SU-DHL-6 (cell line): ENCODE measurements at regions not wholly inside any gene's neighbourhood (a gene's known extent, or its start where the extent isn't known, plus 50 kb on each side); places are given as distances from the start of the nearest gene placed in this dataset.
"Not testable (repeated sequence)": the region's sequence is repeated elsewhere in the genome, so short reads cannot be mapped to it uniquely, and the experiment has no call there.

Source experiments
- H2AFZ ChIP-seq: fragments of 200-600 bp; sonication (generic); 2 replicates; pipeline ENCODE4 v1.6.1; 2014; ENCODE audit warnings: low read depth, mild to moderate bottlenecking, moderate library complexity, mixed read lengths, antibody characterized with exemption, low read length; ENCODE audit not compliant: severe bottlenecking
- H3F3A ChIP-seq: fragments of 200-600 bp; shearing (Covaris generic); 2 replicates; pipeline ENCODE4 v1.6.0; 2016; ENCODE audit warnings: antibody characterized with exemption, mild to moderate bottlenecking; ENCODE audit not compliant: insufficient read depth
- H3K27ac ChIP-seq: fragments of 200-600 bp; sonication (generic); 2 replicates; pipeline ENCODE4 v1.5.1; 2016; ENCODE audit warnings: low read depth, mild to moderate bottlenecking, low read length, moderate library complexity, mixed read lengths
- H3K27me3 ChIP-seq: fragments of 200-600 bp; sonication (generic), shearing (Covaris generic); 2 replicates; pipeline ENCODE4 v1.6.0; 2014; ENCODE audit warnings: mild to moderate bottlenecking, low read length
- H3K36me3 ChIP-seq: fragments of 200-600 bp; sonication (generic); 2 replicates; pipeline ENCODE4 v1.6.1; 2014; ENCODE audit warnings: mild to moderate bottlenecking, low read length, mixed read lengths
- H3K4me2 ChIP-seq: fragments of 300-600, 200-600 bp; shearing (Covaris generic), sonication (generic); 2 replicates; pipeline ENCODE4 v1.6.0; 2014; ENCODE audit warnings: low read length, low read depth, mild to moderate bottlenecking; ENCODE audit not compliant: poor library complexity, severe bottlenecking
- H3K4me3 ChIP-seq: fragments of 200-600 bp; sonication (generic); 2 replicates; pipeline ENCODE4 v1.5.1; 2014; ENCODE audit warnings: antibody characterized with exemption, low read length, mild to moderate bottlenecking, mixed read lengths; ENCODE audit not compliant: insufficient read depth, poor library complexity, severe bottlenecking
- H3K79me2 ChIP-seq: fragments of 200-600 bp; sonication (generic); 2 replicates; pipeline ENCODE4 v1.6.1; 2014; ENCODE audit warnings: mild to moderate bottlenecking, low read length, moderate library complexity; ENCODE audit not compliant: insufficient read depth
- H3K9ac ChIP-seq: fragments of 200-600 bp; sonication (generic); 2 replicates; pipeline ENCODE4 v1.7.0; 2014; ENCODE audit warnings: mild to moderate bottlenecking, low read length
- H3K9me2 ChIP-seq: fragments of 200-600 bp; sonication (generic); replicated peaks from 2 replicates; pipeline ENCODE4 v1.6.1; 2014; ENCODE audit warnings: low read length; ENCODE audit not compliant: insufficient read depth
- H3K9me3 ChIP-seq: fragments of 200-600 bp; sonication (generic); 2 replicates; pipeline ENCODE4 v1.6.1; 2014; ENCODE audit warnings: low read length, mixed read lengths; ENCODE audit not compliant: insufficient read depth
- H4K20me1 ChIP-seq: fragments of 200-600 bp; sonication (generic); 2 replicates; pipeline ENCODE4 v1.6.1; 2014; ENCODE audit warnings: low read depth, mild to moderate bottlenecking, antibody characterized with exemption, low read length, moderate library complexity, mixed read lengths
- EZH2phosphoT487 ChIP-seq: fragments of 200-600 bp; sonication (generic), shearing (Covaris generic); conservative IDR thresholded peaks from 2 replicates; pipeline ENCODE4 v1.6.1; 2018; ENCODE audit warnings: mild to moderate bottlenecking, antibody characterized with exemption, low read length, moderate library complexity, mixed read lengths
- TF ChIP-seq, protein P1 (sequence below): fragments of 200-600 bp; sonication (generic); IDR thresholded peaks from one replicate; pipeline ENCODE4 v1.5.1; 2017; ENCODE audit warnings: antibody characterized with exemption, mild to moderate bottlenecking, low read length, moderate library complexity; ENCODE audit not compliant: insufficient read depth, poor library complexity, severe bottlenecking

DNA sequence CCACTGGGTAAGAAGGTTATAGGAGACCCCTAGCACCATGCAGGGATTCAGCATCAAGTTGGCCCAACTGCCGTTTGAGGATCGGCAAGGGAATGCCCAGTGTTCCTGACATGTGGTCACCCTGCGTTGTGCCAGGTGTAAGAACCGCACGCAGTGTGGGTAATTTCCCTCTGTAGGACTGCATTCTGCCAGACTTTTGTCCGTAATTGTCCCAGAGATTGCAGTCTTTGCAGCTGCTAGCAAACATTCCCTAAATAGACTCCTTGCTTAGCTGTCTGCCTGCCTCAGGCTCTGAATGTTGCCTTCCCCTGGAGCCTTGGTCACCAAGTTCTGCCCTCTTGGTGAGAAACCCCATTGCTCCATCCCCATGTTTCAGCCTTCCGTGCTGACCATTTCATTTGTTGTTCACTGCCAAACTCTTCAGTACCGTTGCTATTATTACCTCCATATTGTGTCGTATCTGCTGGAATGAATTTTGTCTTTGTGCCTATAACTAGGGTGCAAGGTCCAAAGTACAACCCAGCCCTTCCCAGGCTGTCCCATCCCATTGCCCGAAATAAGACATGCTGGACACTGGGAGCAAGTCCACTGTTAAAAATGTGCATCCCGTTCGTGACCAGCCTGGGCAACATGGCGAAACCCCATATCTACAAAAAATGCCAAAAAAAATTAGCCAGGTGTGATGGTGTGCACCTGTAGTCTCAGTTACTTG lies 53.8 kb upstream of the USP9X start:
- Histone ChIP-seq H3K27ac (no peak overlapping the region), H3F3A (no peaks in the 10 kb centered on the region), H2AFZ (no peak overlapping the region), H3K36me3 (no peaks in the 10 kb centered on the region), H3K27me3 (no peaks in the 10 kb centered on the region), H3K9ac (no peak overlapping the region), H4K20me1 (no peaks in the 10 kb centered on the region), H3K9me2 (no peaks in the 10 kb centered on the region), H3K4me2 (no peak overlapping the region), H3K9me3 (no peaks in the 10 kb centered on the region), H3K79me2 (no peaks in the 10 kb centered on the region), H3K4me3 (no peak overlapping the region)
- TF ChIP-seq EZH2phosphoT487, result no peak
- TF ChIP-seq, protein P1, sequence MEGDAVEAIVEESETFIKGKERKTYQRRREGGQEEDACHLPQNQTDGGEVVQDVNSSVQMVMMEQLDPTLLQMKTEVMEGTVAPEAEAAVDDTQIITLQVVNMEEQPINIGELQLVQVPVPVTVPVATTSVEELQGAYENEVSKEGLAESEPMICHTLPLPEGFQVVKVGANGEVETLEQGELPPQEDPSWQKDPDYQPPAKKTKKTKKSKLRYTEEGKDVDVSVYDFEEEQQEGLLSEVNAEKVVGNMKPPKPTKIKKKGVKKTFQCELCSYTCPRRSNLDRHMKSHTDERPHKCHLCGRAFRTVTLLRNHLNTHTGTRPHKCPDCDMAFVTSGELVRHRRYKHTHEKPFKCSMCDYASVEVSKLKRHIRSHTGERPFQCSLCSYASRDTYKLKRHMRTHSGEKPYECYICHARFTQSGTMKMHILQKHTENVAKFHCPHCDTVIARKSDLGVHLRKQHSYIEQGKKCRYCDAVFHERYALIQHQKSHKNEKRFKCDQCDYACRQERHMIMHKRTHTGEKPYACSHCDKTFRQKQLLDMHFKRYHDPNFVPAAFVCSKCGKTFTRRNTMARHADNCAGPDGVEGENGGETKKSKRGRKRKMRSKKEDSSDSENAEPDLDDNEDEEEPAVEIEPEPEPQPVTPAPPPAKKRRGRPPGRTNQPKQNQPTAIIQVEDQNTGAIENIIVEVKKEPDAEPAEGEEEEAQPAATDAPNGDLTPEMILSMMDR, result no peak

- Histone ChIP-seq H3K79me2 (no peaks in the 10 kb centered on the region), H3K4me2 (no peak overlapping the region), H3K4me3 (no peak overlapping the region), H3K27me3 (no peaks in the 10 kb centered on the region), H4K20me1 (no peaks in the 10 kb centered on the region), H3K9ac (no peak overlapping the region), H2AFZ (no peak overlapping the region), H3K27ac (no peak overlapping the region), H3K9me3 (no peaks in the 10 kb centered on the region), H3K9me2 (no peaks in the 10 kb centered on the region), H3K36me3 (no peaks in the 10 kb centered on the region), H3F3A (no peaks in the 10 kb centered on the region)
- TF ChIP-seq, protein P1, result no peak
- no peak for TF ChIP-seq EZH2phosphoT487
Observed at GRCh38 chrX:41033299-41033698, 51.9 kb upstream of the USP9X start.

DNA sequence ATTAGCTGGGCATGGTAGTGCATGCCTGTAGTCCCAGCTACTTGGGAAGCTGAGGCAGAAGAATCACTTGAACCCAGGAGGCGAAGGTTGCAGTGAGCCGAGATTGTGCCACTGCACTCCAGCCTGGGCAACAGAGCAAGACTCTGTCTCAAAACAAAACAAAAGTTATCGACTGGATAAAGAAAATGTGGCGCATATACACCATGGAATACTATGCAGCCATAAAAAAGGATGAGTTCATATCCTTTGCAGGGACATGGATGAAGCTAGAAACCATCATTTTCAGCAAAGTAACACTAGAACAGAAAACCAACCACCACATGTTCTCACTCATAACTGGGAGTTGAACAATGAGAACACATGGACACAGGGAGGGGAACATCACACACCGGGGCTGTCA lies 50.3 kb upstream of the USP9X start:
- H3K9me3 ChIP-seq, H3K4me2 ChIP-seq, H3K27ac ChIP-seq, H3K9me2 ChIP-seq, H3K79me2 ChIP-seq, H3F3A ChIP-seq, H3K4me3 ChIP-seq, H2AFZ ChIP-seq, H3K27me3 ChIP-seq, H3K9ac ChIP-seq, H4K20me1 ChIP-seq, H3K36me3 ChIP-seq: not testable (repeated sequence)
